ENCODE measurements at regions not wholly inside any gene's neighbourhood (a gene's known extent, or its start where the extent isn't known, plus 50 kb on each side); places are given as distances from the start of the nearest gene placed in this dataset.

- no peak for DNase-seq
- H3K27me3 ChIP-seq (ENCODE audit: insufficient read depth): no peaks in the 10 kb centered on the region
- CTCF ChIA-PET: no interaction called here
- no peak overlapping the region for H3K27ac ChIP-seq (ENCODE audit: low read depth in 2 of 2, low read length in 1 of 2)
- H3K9ac ChIP-seq: no peak overlapping the region
- WGBS (ENCODE audit: low lambda C conversion rate): 92% methylated on average over 2 of the region's 2 CpGs
- no peaks in the 10 kb centered on the region for H3K9me2 ChIP-seq
- H3K4me3 ChIP-seq (ENCODE audit: low read depth in 2 of 2, low read length in 1 of 2): no peak overlapping the region
- no peak overlapping the region for H2AFZ ChIP-seq (ENCODE audit: low read depth)
- no peak overlapping the region for H3K4me2 ChIP-seq
- H3K79me2 ChIP-seq (ENCODE audit: insufficient read depth): no peaks in the 10 kb centered on the region
- peaks cover 0 to 16% of the 10 kb centered on the region in 2 experiments; a peak in 2 of 4 replicates for H3K4me1 ChIP-seq (ENCODE audit: control insufficient read depth in 1 of 2, insufficient read depth in 2 of 2, low read depth in 1 of 2, low read length in 1 of 2)
- TF ChIP-seq RCOR1 (IDR thresholded peaks at IDR 0.05; ENCODE audit: low read length): no peak
- TF ChIP-seq USF2 (IDR thresholded peaks at IDR 0.05; ENCODE audit: borderline replicate concordance, low read depth, low read length): no peak
- no peak for TF ChIP-seq GATA2 (CRISPR knock-in tag; IDR thresholded peaks at IDR 0.05)
- no peak for TF ChIP-seq GABPA (IDR thresholded peaks at IDR 0.05; ENCODE audit: low read depth)
- no peak for TF ChIP-seq CTCF (IDR thresholded peaks at IDR 0.05)
- no peak for TF ChIP-seq FOXM1 (IDR thresholded peaks at IDR 0.05; ENCODE audit: low read depth)
- TF ChIP-seq SMC3 (IDR thresholded peaks at IDR 0.05; ENCODE audit: low read depth, low read length): no peak
- no peaks in the 10 kb centered on the region for H3F3A ChIP-seq (replicated peaks; ENCODE audit: insufficient read depth)
- no peaks in the 10 kb centered on the region for H4K20me1 ChIP-seq (ENCODE audit: insufficient read depth)
- no peaks in the 10 kb centered on the region for H3K9me3 ChIP-seq
- POLR2A ChIA-PET: no interaction called here
- H3K36me3 ChIP-seq (replicated peaks in 1 of 2; ENCODE audit: control insufficient read depth in 1 of 2, insufficient read depth in 2 of 2, low read length in 1 of 2): no peaks in the 10 kb centered on the region
Observed at GRCh38 chr10:78529262-78529661, 495.6 kb downstream of the RPS24 start.

GRCh38 chr10:78531088-78531487 lies 497.4 kb downstream of the RPS24 start:
- ChIA-PET POLR2A (interaction anchor here (1.0 kb wide), 1 partner anchor 59 kb away, joined by 3 read pairs; no protein-coding TSS in a partner anchor), CTCF (no interaction called here)
- DNase-seq: no peak
- Histone ChIP-seq H3F3A (replicated peaks; ENCODE audit: insufficient read depth) (no peaks in the 10 kb centered on the region), H4K20me1 (ENCODE audit: insufficient read depth) (no peaks in the 10 kb centered on the region), H3K9me2 (no peaks in the 10 kb centered on the region), H2AFZ (ENCODE audit: low read depth) (no peak overlapping the region), H3K4me3 (ENCODE audit: low read depth in 2 of 2, low read length in 1 of 2) (no peak overlapping the region), H3K9ac (no peak overlapping the region), H3K9me3 (no peaks in the 10 kb centered on the region), H3K79me2 (ENCODE audit: insufficient read depth) (no peaks in the 10 kb centered on the region), H3K36me3 (replicated peaks in 1 of 2; ENCODE audit: control insufficient read depth in 1 of 2, insufficient read depth in 2 of 2, low read length in 1 of 2) (no peaks in the 10 kb centered on the region), H3K4me2 (no peak overlapping the region), H3K4me1 (ENCODE audit: control insufficient read depth in 1 of 2, insufficient read depth in 2 of 2, low read depth in 1 of 2, low read length in 1 of 2) (peaks cover 0 to 5% of the 10 kb centered on the region in 2 experiments; a peak in 1 of 4 replicates), H3K27me3 (ENCODE audit: insufficient read depth) (no peaks in the 10 kb centered on the region), H3K27ac (ENCODE audit: low read depth in 2 of 2, low read length in 1 of 2) (no peak overlapping the region)
- WGBS (ENCODE audit: low lambda C conversion rate): 27% methylated on average over 2 of the region's 3 CpGs
- no peak for TF ChIP-seq RAD21 (IDR thresholded peaks at IDR 0.05; ENCODE audit: low read length)

GRCh38 chr10:78532480-78533042 lies 498.9 kb downstream of the RPS24 start:
- WGBS (ENCODE audit: low lambda C conversion rate): 83% methylated on average over 3 of the region's 3 CpGs
- Histone ChIP-seq H3K9ac (no peak overlapping the region), H4K20me1 (ENCODE audit: insufficient read depth) (no peaks in the 10 kb centered on the region), H3K79me2 (ENCODE audit: insufficient read depth) (no peaks in the 10 kb centered on the region), H3K4me1 (ENCODE audit: control insufficient read depth in 1 of 2, insufficient read depth in 2 of 2, low read depth in 1 of 2, low read length in 1 of 2) (peaks cover 0 to 5% of the 10 kb centered on the region in 2 experiments; a peak in 1 of 4 replicates), H3K27ac (ENCODE audit: low read depth in 2 of 2, low read length in 1 of 2) (no peak overlapping the region), H3F3A (replicated peaks; ENCODE audit: insufficient read depth) (no peaks in the 10 kb centered on the region), H3K27me3 (ENCODE audit: insufficient read depth) (no peaks in the 10 kb centered on the region), H3K36me3 (replicated peaks in 1 of 2; ENCODE audit: control insufficient read depth in 1 of 2, insufficient read depth in 2 of 2, low read length in 1 of 2) (no peaks in the 10 kb centered on the region), H3K4me3 (ENCODE audit: low read depth in 2 of 2, low read length in 1 of 2) (no peak overlapping the region), H3K4me2 (no peak overlapping the region), H3K9me2 (no peaks in the 10 kb centered on the region), H2AFZ (ENCODE audit: low read depth) (no peak overlapping the region), H3K9me3 (no peaks in the 10 kb centered on the region)
- DNase-seq: no peak
- POLR2A ChIA-PET: no interaction called here
- CTCF ChIA-PET: no interaction called here
- no peak for TF ChIP-seq JUND (IDR thresholded peaks at IDR 0.05)
- TF ChIP-seq SIN3A (IDR thresholded peaks at IDR 0.05; ENCODE audit: borderline replicate concordance, low read depth, low read length): no peak
- TF ChIP-seq GATA2 (CRISPR knock-in tag; IDR thresholded peaks at IDR 0.05): no peak
